ENCODE measurements at regions not wholly inside any gene's neighbourhood (a gene's known extent, or its start where the extent isn't known, plus 50 kb on each side); places are given as distances from the start of the nearest gene placed in this dataset.
"Not testable (repeated sequence)": the region's sequence is repeated elsewhere in the genome, so short reads cannot be mapped to it uniquely, and the experiment has no call there.

GRCh38 chr11:3437441-3437840, 58.5 kb upstream of the ZNF195 start:
- not testable (repeated sequence) for FAIRE-seq

DNA sequence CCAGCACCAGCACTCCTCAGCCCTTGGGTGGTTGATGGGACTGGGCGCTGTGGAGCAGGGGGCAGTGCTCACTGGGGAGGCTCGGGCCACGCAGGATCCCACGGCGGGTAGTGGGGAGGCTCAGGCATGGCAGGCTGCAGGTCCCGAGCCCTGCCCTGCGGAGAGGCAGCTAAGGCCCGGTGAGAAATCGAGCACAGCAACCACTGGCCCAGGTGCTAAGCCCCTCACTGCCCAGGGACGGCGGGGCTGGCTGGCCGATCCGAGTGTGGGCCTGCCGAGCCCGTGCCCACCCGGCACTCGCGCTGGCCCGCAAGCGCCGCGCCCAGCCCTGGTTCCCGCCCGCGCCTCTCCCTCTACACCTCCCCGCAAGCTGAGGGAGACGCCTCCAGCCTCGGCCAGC, 56.0 kb upstream of the ZNF195 start:
- no peak for FAIRE-seq

GRCh38 chr11:3429191-3429590, 50.2 kb upstream of the ZNF195 start:
- not testable (repeated sequence) for FAIRE-seq

All from TTC549 (cell line).